Lower leg skin (tissue), 4 donors: ENCODE measurements at regions not wholly inside any gene's neighbourhood (a gene's known extent, or its start where the extent isn't known, plus 50 kb on each side); places are given as distances from the start of the nearest gene placed in this dataset.

Experiments
- DNase-seq, 2 donors: peaks; one replicate each; pipeline ENCODE4 v3.0.0-alpha.2; 2019; ENCODE audit warnings: low spot score in 2 of 2
- H3K4me3 ChIP-seq: fragments of 200-600 bp; sonication (generic); 2 replicates; pipeline ENCODE4 v1.5.1; 2017; ENCODE audit warnings: mild to moderate bottlenecking, low read depth; ENCODE audit not compliant: poor library complexity, severe bottlenecking
- POLR2A ChIP-seq, 2 donors: fragments of 450-650 bp; IDR thresholded peaks; one replicate each; pipeline ENCODE4 v1.6.1; 2016 to 2017; ENCODE audit warnings: antibody characterized with exemption in 2 of 2, mild to moderate bottlenecking in 1 of 2, moderate library complexity in 1 of 2
- WGBS, 2 donors: methylation state at CpG; one replicate each; pipeline ENCODE4 v1.1.5; 2018; 5-methylcytosine and 5-hydroxymethylcytosine counted together
- intact Hi-C: fragments of 100-400 bp; cut with DNase I; formaldehyde crosslinking; loops from one replicate; pipeline ENCODE4 v1.15.0; 2023; ENCODE audit warnings: low total_unique reads
- TF ChIP-seq, protein P1 (sequence below), 3 donors: fragments of 450-650 bp; IDR thresholded peaks; one replicate each; pipeline ENCODE4 v1.5.1; 2016; ENCODE audit warnings: antibody characterized with exemption in 3 of 3, mild to moderate bottlenecking in 3 of 3, moderate library complexity in 2 of 3

DNA sequence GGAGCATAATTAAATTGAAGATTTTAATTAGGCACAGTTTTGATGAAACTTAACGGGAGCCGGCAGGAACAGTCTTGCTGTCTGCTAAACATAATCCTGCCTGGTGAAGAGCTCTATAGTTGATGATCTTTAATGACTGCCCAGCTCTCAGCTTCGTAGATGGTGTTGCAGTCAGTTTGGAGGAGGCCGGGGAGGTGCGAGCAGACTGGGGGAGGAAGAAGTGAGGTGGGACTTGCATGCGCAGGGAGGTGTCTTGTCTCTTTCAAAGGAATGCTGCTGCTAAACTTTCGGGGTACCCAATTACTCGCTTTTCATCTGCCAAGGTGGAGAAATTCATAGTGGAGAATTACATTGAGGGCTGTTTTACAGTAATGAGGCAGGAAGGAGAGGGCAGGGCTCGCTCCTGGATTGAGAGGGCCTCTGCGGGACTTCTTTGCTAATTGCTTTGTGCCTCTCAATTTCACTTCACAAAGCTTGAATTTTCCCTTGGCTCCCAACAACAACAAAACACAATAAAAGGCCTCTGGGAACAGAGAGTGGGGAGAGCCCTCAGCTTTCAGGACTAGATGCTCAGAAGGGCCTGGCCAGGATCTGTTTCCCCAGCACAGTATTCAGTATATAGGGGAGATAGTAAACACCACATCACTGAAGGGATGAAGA is 257.9 kb upstream of the ADRA1B start:
- TF ChIP-seq, protein P1, sequence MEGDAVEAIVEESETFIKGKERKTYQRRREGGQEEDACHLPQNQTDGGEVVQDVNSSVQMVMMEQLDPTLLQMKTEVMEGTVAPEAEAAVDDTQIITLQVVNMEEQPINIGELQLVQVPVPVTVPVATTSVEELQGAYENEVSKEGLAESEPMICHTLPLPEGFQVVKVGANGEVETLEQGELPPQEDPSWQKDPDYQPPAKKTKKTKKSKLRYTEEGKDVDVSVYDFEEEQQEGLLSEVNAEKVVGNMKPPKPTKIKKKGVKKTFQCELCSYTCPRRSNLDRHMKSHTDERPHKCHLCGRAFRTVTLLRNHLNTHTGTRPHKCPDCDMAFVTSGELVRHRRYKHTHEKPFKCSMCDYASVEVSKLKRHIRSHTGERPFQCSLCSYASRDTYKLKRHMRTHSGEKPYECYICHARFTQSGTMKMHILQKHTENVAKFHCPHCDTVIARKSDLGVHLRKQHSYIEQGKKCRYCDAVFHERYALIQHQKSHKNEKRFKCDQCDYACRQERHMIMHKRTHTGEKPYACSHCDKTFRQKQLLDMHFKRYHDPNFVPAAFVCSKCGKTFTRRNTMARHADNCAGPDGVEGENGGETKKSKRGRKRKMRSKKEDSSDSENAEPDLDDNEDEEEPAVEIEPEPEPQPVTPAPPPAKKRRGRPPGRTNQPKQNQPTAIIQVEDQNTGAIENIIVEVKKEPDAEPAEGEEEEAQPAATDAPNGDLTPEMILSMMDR (IDR thresholded peaks at IDR 0.05) = no peak
- TF ChIP-seq POLR2A (IDR thresholded peaks at IDR 0.05) = no peak
- intact Hi-C loops = no loop called here
- no peak overlapping the region for H3K4me3 ChIP-seq
- DNase-seq = no peak
- WGBS, 2 donors = 77% methylated on average over 10 of the region's 10 CpGs

DNA sequence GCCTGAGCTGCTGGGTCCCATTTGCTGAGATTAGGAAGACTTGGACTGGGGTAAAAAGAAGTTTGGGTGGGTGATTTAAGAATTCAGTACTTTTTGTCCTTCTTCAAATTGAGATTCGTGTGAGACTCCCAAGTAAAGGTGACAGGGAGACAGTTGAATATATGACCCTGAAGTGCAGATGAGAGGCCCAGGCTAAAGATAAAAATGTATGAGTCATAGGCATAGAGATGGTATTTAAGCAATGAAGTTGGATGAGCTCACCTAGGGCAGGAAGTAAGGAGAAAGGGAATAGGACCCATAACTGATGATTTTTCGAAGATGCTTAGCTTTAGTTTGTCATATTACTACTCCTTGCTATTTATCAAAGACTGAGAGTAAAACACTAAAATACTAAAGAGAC is 255.9 kb upstream of the ADRA1B start:
- TF ChIP-seq, protein P1 (IDR thresholded peaks at IDR 0.05) = no peak
- TF ChIP-seq POLR2A (IDR thresholded peaks at IDR 0.05) = no peak
- intact Hi-C loops = no loop called here
- 72 to 81% methylated on average over 2 of the region's 2 CpGs for WGBS, 2 donors
- H3K4me3 ChIP-seq = no peak overlapping the region
- DNase-seq = no peak

DNA sequence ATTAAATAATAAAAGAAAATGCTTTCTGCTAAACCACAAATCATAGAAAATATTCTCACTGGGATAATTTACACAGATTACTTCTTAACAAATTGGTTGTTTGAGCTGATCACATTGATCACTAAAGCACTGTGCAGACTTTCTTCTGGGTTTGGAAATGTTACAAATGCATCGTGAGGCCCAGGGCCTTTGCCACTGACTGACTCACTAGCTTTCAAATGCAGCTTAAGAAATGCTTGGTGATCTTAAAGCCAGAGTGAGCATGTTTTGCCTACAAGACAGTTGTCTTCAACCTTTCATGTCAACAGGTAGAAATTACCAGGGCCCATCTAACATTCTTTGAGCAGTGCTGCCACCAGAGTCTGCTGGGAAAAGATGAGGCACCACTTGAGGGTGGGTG is 252.3 kb upstream of the ADRA1B start:
- intact Hi-C loops = no loop called here
- no peak for DNase-seq
- no peak for TF ChIP-seq POLR2A (IDR thresholded peaks at IDR 0.05)
- TF ChIP-seq, protein P1 (IDR thresholded peaks at IDR 0.05) = no peak
- H3K4me3 ChIP-seq = no peak overlapping the region
- 61 to 65% methylated on average over 1 of the region's 1 CpG for WGBS, 2 donors

DNA sequence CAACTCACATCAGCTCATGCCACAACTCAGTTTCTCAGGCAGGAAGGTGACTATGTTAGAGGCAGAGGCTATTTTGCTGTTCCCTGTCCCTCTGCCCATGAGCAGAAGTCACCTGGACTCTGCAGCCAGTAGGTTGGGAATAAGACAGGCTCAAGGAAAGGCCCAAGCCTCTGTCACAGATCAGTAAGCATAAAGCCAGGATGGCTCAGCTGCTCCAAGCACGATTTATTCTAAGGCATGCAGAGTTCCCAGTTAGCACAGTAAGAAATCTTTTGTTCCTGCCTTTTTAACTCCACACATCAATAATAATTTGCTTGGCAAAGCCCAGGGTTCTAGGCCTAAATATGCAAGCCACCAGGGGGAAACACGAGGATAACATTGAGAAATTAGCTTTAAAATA is 249.0 kb upstream of the ADRA1B start:
- no peak for DNase-seq
- TF ChIP-seq, protein P1 (IDR thresholded peaks at IDR 0.05) = no peak
- no peak for TF ChIP-seq POLR2A (IDR thresholded peaks at IDR 0.05)
- no peak overlapping the region for H3K4me3 ChIP-seq
- WGBS, 2 donors = 71 to 75% methylated on average over 2 of the region's 2 CpGs
- intact Hi-C loops = no loop called here

DNA sequence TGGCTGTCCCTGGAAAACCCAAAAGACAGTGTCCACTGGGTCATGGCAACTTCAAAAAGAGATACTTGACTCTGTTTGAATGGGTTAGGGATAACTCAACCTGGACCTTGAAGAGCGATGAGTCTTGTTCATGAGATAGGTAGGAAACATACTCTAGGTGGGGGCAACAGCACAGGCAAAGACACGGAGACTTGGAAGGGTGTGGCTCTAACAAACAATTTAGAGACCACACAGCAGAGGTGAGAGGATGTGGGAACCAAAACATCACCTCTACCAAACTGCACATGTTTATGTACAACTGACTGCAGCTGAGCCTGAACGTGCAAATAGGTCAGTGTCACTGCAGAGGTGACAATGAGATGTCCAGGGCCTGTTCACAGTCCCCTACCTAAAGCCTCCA is 247.7 kb upstream of the ADRA1B start:
- DNase-seq = no peak
- WGBS, 2 donors = 46 to 87% methylated on average over 3 of the region's 3 CpGs
- intact Hi-C loops = no loop called here
- TF ChIP-seq, protein P1 (IDR thresholded peaks at IDR 0.05) = no peak
- TF ChIP-seq POLR2A (IDR thresholded peaks at IDR 0.05) = no peak
- no peak overlapping the region for H3K4me3 ChIP-seq

DNA sequence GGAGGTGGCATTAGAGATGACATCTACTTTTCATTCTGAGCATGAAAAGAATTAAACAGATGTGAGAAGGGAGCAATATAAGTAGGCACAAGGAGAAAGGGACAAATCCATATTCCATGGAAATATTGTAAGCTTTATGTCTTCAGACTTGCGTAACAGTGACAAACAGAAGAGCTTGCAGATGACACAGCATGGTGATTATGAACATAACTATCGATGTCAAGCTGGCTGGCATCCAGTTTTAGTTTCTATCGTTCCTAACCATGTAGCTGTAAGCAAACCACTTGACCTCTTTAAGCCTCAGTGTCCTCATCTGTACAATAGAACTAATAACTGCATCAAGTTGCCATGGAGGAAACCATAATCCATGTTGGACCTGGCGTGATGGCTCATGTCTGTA is 246.7 kb upstream of the ADRA1B start:
- intact Hi-C loops = no loop called here
- 82 to 85% methylated on average over 4 of the region's 4 CpGs for WGBS, 2 donors
- no peak overlapping the region for H3K4me3 ChIP-seq
- DNase-seq = no peak
- TF ChIP-seq, protein P1 (IDR thresholded peaks at IDR 0.05) = no peak
- TF ChIP-seq POLR2A (IDR thresholded peaks at IDR 0.05) = no peak
